ENCODE measurements at regions not wholly inside any gene's neighbourhood (a gene's known extent, or its start where the extent isn't known, plus 50 kb on each side); places are given as distances from the start of the nearest gene placed in this dataset.
"Not testable (repeated sequence)": the region's sequence is repeated elsewhere in the genome, so short reads cannot be mapped to it uniquely, and the experiment has no call there.

DNA sequence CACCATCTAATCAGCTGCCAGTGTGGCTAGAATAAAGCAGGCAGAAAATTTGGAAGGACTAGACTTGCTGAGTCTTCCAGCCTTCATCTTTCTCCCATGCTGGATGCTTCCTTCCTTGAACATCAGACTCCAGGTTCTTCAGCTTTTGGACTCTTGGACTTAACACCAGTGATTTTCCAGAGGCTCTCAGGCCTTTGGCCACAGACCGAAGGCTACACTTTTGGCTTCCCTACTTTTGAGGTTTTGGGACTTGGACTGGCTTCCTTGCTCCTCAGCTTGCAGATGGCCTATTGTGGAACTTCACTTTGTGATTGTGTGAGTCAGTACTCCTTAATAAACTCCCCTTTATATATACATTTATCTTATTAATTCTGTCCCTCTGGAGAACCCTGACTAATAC, 129.8 kb upstream of the MB21D2 start:
- DNase-seq (ENCODE audit: low spot score) = not testable (repeated sequence)

DNA sequence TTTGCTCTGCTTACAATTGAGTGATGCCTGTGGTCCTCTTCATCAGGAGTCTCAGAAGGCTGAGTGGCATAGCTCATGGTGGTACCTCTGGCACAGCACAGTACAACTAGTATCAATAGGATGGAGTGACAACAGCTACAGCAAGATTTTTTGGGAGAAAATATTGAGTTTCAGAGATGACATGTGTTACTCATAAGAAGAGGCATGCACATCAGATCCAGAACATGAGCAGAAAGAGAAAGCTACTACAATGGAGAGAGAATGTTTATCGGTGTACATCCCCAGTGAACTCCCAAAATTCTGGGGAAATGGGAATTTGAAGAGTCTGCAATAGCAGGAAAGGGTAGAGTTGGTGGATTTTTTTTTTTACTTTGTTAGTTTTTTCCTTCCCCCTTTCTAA, 130.5 kb upstream of the MB21D2 start:
- DNase-seq (ENCODE audit: low spot score) = no peak

DNA sequence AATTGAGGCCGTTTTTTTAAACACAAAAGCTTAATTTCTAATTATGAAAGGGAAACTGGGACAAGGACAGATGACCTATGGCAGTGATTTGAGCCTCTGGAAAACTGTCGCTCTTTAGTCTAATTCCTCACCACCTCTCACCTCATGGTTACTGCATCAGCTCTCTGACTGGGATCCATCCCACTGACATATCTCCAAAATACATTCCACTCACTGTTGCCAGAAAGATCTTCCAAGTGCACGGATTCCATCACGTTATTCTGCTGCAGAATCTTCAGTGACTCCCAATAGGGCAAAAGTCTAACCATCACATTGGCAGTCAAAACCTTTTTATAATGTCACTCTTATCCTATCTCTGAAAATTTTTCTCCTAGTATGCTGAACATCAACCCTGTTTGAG, 132.3 kb upstream of the MB21D2 start:
- DNase-seq (ENCODE audit: low spot score) = no peak

DNA sequence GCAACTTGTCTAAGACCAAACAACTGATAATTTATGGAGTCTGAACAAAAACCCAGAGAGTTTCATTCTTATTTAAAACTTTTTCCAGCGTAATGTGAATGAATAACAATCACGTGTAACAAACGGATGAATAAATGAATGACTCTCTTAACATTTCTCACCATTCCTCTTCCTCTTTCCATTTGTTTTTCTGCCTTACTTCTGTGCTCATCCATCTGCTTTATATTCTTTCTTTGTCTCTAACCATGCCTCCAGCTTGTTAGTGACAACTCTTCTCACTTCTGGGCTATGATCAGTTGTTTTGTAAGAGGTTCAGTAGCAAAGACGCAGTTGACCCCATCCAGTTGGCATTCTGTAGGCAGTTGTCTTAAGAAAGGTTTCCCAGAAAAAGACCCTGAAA, 133.7 kb upstream of the MB21D2 start:
- DNase-seq (ENCODE audit: low spot score) = no peak

DNA sequence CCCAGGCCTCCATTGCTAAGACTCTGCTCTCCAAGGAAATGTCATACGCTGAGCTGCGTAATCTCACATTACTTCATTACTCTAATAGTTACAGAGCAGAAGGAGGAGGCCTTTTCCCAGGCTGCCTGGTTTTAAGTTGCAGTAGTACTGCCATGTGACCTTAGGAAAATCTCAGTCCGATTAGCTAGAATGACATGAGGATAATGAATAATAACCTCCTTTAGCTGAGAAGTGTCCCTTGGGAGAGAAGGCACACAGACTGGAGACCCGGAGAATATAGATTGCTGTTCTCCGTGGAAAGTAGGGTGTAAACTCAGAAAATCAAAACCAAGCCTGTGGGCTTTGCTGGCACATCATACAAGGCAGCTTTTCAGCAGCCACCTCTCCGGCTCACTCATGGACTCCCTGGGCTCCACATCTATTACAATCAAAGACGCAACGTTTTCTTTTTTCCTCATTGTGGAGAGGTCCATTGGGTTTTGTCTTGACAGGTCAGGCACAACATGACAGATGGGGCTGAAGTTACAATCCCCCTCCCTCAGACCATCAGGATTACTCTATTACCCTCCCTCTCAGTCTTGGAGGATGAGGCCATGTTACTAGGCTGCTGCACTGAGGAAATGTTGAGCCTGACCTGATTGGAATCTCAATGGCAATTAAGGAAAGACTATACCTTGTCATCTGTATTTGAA, 134.8 kb upstream of the MB21D2 start:
- DNase-seq (ENCODE audit: low spot score) = no peak

DNA sequence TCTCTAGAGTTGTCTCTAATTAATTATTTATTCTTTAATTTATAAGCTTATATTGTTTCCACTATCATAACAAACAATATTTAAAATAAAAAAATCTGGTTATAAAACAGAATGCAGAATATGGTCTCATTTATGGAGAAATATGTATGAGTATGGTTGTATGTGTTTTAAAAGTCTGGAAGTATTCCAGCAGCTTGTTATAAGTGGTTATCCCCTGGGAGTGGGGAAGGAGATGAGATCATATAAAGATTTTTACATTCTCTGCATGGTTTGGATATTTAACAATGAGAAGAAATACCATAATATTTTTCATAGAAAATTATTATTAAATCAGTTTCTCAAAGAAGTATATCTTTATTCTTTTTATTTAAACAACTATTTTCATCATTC, 135.4 kb upstream of the MB21D2 start:
- DNase-seq (ENCODE audit: low spot score) = no peak

DNA sequence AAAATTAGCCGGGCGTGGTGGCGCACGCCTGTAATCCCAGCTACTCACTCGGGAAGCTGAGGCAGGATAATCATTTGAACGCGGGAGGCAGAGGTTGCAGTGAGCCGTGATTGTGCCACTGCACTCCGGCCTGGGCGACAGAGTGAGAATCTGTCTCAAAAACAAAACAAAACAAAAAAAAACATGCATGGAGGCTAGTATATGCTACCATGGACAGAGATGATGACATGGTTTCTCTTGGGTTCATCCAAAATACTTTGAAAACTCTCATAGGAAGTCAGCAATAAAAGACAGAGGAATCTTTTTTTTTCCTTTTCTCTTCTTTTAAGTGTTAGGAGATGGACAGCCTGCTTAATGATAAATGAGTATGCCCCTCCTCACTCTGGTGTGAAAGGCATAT, 137.7 kb upstream of the MB21D2 start:
- no peak for DNase-seq (ENCODE audit: low spot score)

DNA sequence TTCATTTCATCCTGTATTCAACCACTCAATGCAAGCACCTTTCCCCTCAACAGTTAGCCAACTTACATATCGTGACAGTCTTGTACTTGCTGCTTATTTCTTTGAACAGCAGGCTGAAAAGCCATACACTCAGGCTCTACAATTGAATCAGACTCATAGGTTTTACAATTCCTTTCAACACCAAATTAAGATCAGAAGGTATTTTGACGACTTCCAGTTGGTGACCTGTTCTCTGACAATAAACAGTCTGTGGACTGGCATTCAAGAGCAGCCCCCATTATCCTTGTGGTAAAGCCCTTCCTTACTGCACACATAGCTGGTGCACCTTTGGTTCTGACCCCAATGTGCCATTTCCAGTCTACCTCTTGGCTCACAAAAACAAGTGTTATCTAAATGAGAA, 140.0 kb upstream of the MB21D2 start:
- no peak for DNase-seq (ENCODE audit: low spot score)

DNA sequence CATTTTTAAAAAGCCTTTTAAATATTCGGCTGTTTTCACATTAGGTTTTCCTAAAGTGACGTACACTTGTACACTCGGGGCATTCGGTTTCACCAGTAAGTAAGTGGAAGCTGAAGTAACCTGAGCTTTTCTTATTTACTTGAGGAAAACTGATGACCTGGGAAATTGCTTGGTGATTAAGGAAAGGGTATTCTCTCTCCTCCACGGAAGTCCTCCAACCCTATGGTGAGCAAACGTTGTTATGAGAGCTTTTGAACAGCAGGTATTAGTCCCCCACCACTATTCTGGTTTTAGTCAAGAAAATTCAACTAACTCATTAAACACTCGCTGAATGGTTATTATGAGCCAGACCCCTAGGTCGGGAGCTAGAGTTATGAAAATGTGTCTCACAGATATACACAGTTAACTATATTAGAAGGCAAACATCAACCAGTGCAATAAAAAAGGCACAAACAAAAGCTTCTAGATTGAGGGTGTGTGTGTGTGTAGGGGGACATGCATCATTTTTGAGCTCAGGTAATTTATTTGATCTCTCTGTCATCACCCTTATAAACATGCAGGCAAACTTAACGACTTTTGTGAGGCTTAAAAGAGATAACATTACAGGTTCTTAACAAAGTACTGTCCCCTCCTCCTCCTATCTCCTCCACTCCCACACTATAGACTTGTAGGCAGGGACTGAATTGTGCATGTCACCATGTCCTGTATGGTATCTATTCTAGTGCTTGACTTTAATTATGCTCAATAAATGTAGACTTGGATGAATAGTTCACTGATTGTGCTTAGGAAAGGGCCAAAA, 143.3 kb upstream of the MB21D2 start:
- DNase-seq (ENCODE audit: low spot score) = no peak

DNA sequence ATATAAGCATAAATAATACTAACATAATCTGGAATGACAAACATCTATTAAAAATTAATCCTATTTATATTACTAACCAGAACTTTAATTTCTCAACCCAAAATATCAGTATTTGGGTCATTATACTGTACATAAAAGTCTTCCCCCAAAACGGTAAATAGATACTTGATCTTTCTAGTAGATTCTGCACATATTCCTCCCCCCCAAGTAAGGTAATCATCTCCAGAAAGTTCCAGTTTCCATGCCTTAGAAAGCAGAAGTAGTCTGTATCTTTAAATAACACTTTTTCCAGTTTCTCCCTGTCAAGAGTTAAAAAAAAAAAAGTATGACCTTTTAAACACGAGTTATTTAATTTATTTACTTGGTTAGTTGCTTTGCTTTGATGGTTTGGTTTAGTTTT, 150.7 kb upstream of the MB21D2 start:
- no peak for DNase-seq (ENCODE audit: low spot score)

DNA sequence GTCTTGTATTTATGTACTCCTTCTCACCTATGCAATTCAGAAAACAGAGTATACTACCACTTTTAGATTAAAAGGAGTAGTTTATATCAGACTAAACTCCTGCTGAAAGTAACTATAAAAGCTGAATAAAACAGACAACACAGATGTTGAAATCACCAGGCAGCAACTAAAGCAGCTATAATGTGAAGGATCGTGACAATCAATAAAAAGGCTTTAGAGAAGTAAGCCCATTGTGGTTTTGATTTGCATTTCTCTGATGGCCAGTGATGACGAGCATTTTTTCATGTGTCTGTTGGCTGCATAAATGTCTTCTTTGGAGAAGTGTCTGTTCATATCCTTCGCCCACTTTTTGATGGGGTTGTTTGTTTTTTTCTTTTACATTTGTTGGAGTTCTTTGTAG, 152.1 kb upstream of the MB21D2 start:
- DNase-seq (ENCODE audit: low spot score) = not testable (repeated sequence)

DNA sequence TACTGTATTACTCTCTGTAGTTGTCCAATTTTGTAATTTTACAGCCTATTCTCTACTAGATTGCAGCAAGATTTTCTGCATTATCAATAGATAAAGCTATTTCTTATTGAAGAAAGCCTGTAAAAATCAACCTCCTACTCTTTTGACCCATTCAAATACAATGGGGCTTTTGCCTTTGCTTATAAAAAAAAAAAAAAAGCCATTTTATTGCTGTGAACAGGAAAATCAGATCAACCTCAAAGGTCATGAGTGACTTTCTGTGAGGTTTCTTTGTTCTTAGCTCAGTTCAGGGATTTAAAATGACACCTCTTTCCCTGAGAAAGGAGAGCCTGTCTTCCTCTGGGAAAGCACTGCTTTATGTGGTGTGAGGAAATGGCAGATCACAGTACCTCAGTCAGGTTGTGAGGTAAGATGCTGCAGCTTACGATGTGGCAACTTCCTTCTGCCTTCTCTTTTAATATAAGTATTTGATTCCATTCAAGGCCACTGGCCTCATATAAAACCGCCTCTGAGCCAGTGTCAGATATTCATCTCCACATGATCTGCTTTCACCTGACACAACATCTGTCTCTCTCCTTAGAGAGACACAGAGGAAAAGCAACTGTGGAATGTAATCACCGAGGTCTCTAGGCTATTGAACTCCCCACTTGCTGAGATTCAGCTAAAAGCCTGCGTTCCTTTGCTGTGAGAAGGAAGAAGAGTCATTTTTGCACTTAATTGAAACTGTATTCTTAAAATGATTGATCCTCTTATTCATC, 161.5 kb upstream of the MB21D2 start:
- DNase-seq (ENCODE audit: low spot score) = no peak

DNA sequence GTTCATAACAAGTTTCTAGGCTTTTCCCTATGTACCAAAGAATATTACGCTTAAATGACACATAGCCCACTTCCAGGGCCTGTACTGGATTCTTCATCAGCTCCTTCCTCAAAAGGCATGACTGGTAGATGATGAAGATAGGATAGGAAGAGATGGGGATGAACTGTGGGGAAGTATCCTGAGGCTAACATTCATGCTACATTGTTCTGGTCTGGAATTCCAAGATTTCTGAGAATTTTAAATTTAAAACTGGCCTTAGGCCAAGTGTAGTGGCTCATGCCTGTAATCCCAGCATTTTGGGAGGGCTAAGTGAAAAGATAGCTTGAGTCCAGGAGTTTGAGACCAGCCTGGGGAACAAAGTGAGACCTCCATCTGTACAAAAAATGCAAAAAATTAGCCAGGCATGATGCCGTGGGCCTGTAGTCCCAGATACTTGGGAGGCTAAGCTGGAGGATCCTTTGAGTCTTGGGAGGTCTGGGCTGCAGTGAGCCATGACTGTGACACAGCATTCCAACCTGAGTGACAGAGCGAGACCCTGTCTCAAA, 160.1 kb upstream of the PLAAT1 start:
- DNase-seq (ENCODE audit: low spot score) = no peak

DNA sequence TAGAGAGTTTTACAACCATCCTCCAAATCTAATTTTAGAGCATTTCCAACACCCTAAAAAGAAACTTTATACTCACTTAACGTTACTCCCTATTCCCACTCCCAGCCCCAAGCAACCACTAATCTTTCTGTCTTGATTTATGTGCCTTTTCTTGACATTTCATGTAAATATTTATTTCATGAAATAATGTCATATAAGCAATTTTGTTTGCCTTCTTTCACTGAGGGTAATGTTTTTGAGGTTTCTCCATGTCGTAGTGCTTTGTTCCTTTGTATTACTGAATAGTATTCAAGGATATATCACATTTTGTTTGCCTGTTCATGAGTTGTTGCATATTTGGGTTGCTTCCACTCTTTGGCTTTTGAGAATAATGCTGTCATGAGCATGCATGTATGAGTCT, 155.4 kb upstream of the PLAAT1 start:
- no peak for DNase-seq (ENCODE audit: low spot score)

DNA sequence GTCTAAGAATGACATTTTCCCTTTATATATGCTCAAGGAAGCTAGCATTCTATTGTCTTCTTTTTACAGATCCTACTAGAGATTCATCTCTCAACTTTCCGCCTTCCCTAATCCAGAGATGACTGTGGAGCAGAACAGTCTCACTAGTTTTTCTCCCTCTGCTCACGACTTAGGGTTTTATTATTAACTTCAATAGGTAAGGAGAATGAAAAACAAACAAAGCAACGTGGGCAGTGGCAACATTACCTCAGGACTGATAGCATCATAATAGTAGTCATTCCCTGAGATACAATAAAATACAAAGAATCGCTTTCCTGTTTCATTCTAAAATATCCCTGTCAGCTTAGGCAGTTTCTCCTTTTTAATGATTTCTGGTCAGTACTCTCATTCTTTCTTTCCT, 154.3 kb upstream of the PLAAT1 start:
- no peak for DNase-seq (ENCODE audit: low spot score)

DNA sequence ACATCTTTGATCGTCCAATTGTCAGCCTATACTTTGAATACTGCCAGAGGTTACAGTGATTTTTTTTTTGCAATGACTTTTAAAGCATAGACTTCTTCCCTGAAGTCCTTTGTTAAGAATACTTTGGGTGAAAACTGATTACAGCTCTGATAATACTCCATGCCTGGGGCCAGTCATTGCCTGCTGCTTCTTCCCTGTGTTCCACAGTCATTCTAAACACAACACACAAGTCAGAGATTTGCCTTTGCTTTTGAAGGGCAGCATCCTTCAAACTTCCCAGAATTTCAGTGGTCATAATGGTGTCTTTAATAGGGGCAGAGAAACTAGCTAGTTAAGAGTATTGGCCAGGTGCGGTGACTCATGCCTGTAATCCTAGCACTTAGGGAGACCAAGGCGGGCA, 153.7 kb upstream of the PLAAT1 start:
- no peak for DNase-seq (ENCODE audit: low spot score)

DNA sequence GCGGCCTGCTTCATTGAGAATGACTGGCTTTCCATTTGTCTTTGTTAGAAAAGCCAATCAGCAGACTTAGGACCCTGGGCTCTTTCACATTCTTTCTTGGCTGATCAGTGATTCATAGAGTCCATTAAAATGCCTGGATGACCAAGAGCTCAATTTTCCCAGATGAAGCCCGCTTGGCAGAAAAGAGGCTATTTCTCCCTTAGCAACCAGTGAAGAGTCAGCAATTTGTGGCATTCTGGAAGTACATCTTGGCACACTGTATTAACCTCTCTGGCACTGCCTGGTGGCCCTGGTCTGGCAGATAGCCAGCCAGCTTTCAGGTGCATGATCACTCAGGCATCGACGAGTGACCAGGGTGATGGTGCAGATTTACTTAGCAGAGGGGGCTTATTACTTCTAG, 145.7 kb upstream of the PLAAT1 start:
- DNase-seq (ENCODE audit: low spot score) = no peak

DNA sequence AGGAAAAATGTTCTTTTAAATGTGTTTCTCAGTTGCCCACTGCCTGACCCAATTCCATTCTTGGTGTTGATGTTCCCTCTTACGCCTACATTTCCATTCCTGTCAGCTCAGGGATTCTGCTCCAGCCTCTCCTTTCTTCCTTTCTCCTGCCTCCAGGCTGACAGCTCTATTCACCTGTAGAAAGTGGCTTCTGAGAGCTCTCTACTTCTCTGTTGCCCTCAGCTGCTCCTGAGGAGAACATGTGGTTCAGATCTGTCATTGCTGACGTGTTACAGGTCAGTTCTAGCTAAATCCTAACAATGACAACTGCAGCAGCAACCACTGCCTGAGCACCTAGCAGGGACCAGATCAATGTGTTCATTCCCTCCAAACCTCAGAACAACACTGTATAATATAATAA, 144.9 kb upstream of the PLAAT1 start:
- DNase-seq (ENCODE audit: low spot score) = no peak

DNA sequence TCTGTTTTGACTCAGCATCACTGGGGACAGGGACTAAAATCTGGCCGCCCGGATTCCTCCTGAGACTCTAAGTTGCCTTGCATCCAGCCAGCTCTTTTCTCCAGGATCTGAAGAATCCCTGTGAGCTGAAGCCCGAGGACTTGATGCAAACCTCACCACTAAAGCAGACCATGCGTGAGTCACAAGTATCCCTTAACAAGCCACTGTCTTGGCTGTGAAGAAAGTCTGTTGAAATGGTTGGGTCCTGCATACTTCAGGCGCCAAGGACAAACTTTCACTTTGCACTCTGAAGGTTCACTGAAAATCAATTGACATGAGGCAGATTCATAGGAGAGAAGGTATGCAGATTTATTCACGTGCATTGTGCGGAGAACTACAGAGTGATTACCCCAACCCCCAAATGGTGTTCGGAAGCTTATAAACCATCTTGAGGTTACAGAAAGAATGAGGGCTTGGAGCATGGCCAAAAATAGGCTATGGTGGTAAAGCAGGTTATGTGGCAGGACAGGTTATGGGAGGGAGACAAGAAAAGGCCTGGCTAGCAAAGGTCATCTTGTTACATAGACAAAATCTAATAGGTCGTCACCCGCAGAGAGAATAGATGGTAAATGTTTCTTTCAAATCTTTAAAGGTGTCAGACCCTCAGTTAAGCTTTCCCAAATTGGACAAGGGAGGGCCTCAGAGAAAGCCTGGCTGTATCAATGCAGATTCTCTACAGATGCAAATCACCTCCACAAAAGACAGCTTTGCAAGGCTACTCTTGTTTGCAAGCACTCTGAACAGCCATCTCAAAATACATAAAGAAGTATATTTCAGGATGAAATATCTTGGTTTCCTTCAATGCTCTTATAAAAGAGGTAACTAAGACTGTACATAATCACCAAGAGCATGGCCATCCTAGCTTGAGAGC, 126.3 kb upstream of the PLAAT1 start:
- DNase-seq (ENCODE audit: low spot score) = no peak

DNA sequence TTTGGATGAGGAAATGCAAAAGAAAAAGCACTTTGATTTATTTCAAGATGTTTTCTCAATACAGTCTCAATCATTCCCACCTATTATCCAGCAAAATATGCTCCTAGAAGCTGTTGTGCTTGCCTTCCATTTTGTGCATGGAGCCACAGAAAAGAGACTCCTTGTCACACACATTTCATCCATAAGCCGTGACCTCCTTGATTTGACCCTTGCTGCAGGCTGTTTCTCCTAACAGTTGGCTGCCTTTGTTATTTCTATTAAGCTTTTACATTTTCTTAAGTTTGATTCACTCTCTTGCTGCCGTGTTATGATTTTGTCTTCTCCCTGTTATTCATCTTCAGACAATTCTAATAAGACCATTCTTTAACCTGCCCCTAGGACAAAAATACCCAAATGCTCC, 124.2 kb upstream of the PLAAT1 start:
- DNase-seq (ENCODE audit: low spot score) = no peak

DNA sequence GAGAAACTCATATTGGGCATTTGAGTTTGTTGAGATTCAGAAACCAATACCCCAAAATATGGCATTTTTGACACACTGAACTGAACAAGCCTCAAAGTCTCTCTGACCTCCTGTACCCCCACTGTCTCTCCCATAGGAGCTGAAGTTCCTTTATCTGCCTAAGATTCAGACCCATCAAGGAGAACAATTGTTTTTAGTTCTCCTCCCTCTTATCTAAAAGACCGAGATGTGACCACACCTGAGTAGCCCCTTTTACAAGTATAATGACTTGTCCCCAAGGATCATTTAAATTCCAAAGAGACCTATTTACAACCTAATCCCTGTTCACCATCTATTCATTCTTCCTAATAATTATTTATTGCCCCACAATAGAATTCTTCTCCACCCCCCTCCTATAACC, 122.1 kb upstream of the PLAAT1 start:
- no peak for DNase-seq (ENCODE audit: low spot score)

DNA sequence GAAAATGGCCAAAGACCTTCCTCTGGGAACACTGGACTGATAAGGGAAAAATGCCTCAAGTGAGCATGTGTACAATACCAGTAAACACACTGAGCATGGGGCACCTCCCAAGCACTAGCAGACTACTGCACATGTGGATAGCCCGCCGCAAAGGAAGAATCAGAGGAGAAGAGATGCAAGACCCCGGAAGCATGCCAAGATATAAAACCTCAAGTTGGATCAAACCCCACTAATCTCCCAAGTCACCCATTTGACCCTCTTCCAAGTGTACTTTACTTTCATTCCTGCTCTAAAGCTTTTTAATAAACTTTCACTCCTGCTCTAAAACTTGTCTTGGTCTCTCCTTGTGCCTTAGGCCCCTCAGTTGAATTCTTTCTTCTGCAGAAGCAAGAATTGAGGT, 121.1 kb upstream of the PLAAT1 start:
- no peak for DNase-seq (ENCODE audit: low spot score)

Data from globus pallidus (tissue), 1 donor.